ENCODE measurements at regions not wholly inside any gene's neighbourhood (a gene's known extent, or its start where the extent isn't known, plus 50 kb on each side); places are given as distances from the start of the nearest gene placed in this dataset.

DNA sequence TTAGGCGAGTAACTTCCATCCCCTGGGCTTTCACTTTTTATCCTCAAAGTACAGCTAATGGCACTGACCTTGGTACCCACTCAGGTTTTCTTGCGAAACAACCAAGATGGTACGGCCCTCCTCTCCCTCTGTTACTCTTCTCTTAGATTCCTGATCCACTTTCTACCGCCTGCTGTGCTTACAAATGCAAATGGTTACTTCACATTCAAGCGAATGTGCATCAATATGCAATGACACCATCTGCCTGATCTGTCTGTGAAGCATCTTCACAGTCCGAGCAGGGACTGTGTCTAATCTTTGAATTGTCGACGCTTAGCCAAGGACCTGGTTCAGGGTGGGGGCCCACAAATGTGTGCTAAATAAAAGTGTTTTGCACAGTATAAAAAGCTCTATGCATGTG is 112.2 kb downstream of the TRIB2 start:
- no peak for TF ChIP-seq EZH2phosphoT487 (IDR thresholded peaks at IDR 0.05; ENCODE audit: low read depth)
- TF ChIP-seq, protein P1, sequence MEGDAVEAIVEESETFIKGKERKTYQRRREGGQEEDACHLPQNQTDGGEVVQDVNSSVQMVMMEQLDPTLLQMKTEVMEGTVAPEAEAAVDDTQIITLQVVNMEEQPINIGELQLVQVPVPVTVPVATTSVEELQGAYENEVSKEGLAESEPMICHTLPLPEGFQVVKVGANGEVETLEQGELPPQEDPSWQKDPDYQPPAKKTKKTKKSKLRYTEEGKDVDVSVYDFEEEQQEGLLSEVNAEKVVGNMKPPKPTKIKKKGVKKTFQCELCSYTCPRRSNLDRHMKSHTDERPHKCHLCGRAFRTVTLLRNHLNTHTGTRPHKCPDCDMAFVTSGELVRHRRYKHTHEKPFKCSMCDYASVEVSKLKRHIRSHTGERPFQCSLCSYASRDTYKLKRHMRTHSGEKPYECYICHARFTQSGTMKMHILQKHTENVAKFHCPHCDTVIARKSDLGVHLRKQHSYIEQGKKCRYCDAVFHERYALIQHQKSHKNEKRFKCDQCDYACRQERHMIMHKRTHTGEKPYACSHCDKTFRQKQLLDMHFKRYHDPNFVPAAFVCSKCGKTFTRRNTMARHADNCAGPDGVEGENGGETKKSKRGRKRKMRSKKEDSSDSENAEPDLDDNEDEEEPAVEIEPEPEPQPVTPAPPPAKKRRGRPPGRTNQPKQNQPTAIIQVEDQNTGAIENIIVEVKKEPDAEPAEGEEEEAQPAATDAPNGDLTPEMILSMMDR (IDR thresholded peaks at IDR 0.05; ENCODE audit: low read depth, low read length), result no peak

Measured in OCI-LY3 (cell line).